HEK293T (cell line): ENCODE measurements at regions not wholly inside any gene's neighbourhood (a gene's known extent, or its start where the extent isn't known, plus 50 kb on each side); places are given as distances from the start of the nearest gene placed in this dataset.

Source experiments
- CTCF ChIA-PET: fragments of 350-600 bp; formaldehyde crosslinking; extraction: SDS; loops from one replicate; lab custom pipeline; 2021; ENCODE audit warnings: antibody characterized with exemption, inconsistent platforms; lab: Yijun Ruan, JAX
- POLR2A ChIA-PET: fragments of 350-600 bp; formaldehyde crosslinking; extraction: SDS; loops from one replicate; lab custom pipeline; 2020; ENCODE audit warnings: antibody characterized with exemption, inconsistent platforms; lab: Yijun Ruan, JAX
- DNase-seq: peaks from one replicate; pipeline ENCODE4 v3.0.0; 2012; ENCODE audit warnings: mixed read lengths; ENCODE audit errors: extremely low spot score
- ARNT ChIP-seq: fragments of 450-650 bp; IDR thresholded peaks from 2 replicates; pipeline ENCODE4 v1.6.1; 2017; ENCODE audit warnings: mild to moderate bottlenecking
- BHLHE40 ChIP-seq: fragments of 450-650 bp; IDR thresholded peaks from 2 replicates; pipeline ENCODE4 v1.6.1; 2016; ENCODE audit warnings: mild to moderate bottlenecking, moderate library complexity, borderline replicate concordance
- CTBP1 ChIP-seq: fragments of 450-650 bp; IDR thresholded peaks from 2 replicates; pipeline ENCODE4 v1.6.1; 2016; ENCODE audit warnings: borderline replicate concordance
- ELF4 ChIP-seq: fragments of 450-650 bp; IDR thresholded peaks from 2 replicates; pipeline ENCODE4 v1.6.1; 2017; ENCODE audit warnings: antibody characterized with exemption
- FOXA1 ChIP-seq: fragments of 450-650 bp; IDR thresholded peaks from 2 replicates; pipeline ENCODE4 v1.6.1; 2016; ENCODE audit warnings: mild to moderate bottlenecking
- FOXK2 ChIP-seq: fragments of 450-650 bp; IDR thresholded peaks from 2 replicates; pipeline ENCODE4 v1.6.1; 2016; ENCODE audit warnings: mild to moderate bottlenecking
- FOXM1 ChIP-seq: fragments of 450-650 bp; IDR thresholded peaks from 2 replicates; pipeline ENCODE4 v1.6.1; 2017; ENCODE audit warnings: mild to moderate bottlenecking, borderline replicate concordance
- HDGF ChIP-seq: fragments of 450-650 bp; IDR thresholded peaks from 2 replicates; pipeline ENCODE4 v1.6.1; 2017; ENCODE audit warnings: antibody characterized with exemption, borderline replicate concordance
- L3MBTL2 ChIP-seq: fragments of 450-650 bp; conservative IDR thresholded peaks from 2 replicates; pipeline ENCODE4 v1.6.1; 2016; ENCODE audit warnings: mild to moderate bottlenecking
- LEF1 ChIP-seq: fragments of 450-650 bp; IDR thresholded peaks from 2 replicates; pipeline ENCODE4 v1.6.1; 2017; ENCODE audit warnings: mild to moderate bottlenecking, borderline replicate concordance
- NFRKB ChIP-seq: fragments of 450-650 bp; IDR thresholded peaks from 2 replicates; pipeline ENCODE4 v1.6.1; 2016; ENCODE audit warnings: mild to moderate bottlenecking, moderate library complexity
- SP1 ChIP-seq: fragments of 450-650 bp; IDR thresholded peaks from 2 replicates; pipeline ENCODE4 v1.6.1; 2017
- SUZ12 ChIP-seq: fragments of 450-650 bp; IDR thresholded peaks from 2 replicates; pipeline ENCODE4 v1.6.1; 2016; ENCODE audit warnings: mild to moderate bottlenecking
- TARDBP ChIP-seq: fragments of 450-650 bp; IDR thresholded peaks from 2 replicates; pipeline ENCODE4 v1.6.1; 2016
- ZNF384 ChIP-seq: fragments of 450-650 bp; IDR thresholded peaks from 2 replicates; pipeline ENCODE4 v1.6.1; 2016
- TF ChIP-seq, protein P1 (sequence below): fragments of 450-650 bp; IDR thresholded peaks from 2 replicates; pipeline ENCODE4 v1.6.1; 2016

DNA sequence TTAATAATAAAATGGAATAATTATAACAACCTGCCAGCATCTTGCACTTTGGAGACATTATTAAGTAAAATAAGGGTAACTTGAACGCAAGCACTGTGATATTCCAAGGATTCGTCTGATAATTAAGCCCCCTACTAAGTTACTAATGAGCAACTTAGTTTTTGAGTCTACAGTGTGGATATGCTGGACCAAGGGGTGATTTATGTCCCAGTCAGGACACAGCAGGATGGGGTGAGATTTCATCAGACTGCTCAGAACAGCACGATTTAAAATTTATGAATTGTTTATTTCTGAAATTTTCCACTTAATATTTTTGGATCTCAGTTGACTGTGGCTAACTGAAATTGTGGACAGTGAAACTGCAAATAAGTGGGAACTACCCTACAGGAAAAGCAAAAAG is 182.8 kb upstream of the PHF14 start:
- POLR2A ChIA-PET, result no interaction called here

GRCh38 chr7:10793995-10794775 is 179.5 kb upstream of the PHF14 start:
- POLR2A ChIA-PET, result no interaction called here
- TF ChIP-seq L3MBTL2 (no peak), TARDBP (no peak), LEF1 (no peak), FOXM1 (no peak)
- TF ChIP-seq, protein P1, sequence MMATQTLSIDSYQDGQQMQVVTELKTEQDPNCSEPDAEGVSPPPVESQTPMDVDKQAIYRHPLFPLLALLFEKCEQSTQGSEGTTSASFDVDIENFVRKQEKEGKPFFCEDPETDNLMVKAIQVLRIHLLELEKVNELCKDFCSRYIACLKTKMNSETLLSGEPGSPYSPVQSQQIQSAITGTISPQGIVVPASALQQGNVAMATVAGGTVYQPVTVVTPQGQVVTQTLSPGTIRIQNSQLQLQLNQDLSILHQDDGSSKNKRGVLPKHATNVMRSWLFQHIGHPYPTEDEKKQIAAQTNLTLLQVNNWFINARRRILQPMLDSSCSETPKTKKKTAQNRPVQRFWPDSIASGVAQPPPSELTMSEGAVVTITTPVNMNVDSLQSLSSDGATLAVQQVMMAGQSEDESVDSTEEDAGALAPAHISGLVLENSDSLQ, result no peak
- DNase-seq, result no peak
- CTCF ChIA-PET, result no interaction called here

More for the DNA sequence above, 182.8 kb upstream of the PHF14 start:
- CTCF ChIA-PET, result no interaction called here
- no peak for DNase-seq
- TF ChIP-seq LEF1 (no peak), HDGF (no peak), TARDBP (no peak), L3MBTL2 (no peak), ELF4 (no peak), FOXM1 (no peak), FOXA1 (no peak), BHLHE40 (no peak), NFRKB (no peak), SUZ12 (no peak)
- TF ChIP-seq, protein P1, result no peak

- TF ChIP-seq NFRKB, result no peak
- TF ChIP-seq CTBP1, result no peak
- no peak for TF ChIP-seq ELF4
- no peak for TF ChIP-seq ARNT
- no peak for TF ChIP-seq FOXK2
- TF ChIP-seq, protein P1, result no peak
- TF ChIP-seq FOXA1, result no peak
- TF ChIP-seq FOXM1, result no peak
- POLR2A ChIA-PET, result no interaction called here
- CTCF ChIA-PET, result no interaction called here
- DNase-seq, result no peak
These were observed 176.5 kb upstream of the PHF14 start for GRCh38 chr7:10797157-10797556.

- CTCF ChIA-PET, result no interaction called here
- no peak for DNase-seq
- POLR2A ChIA-PET, result no interaction called here
- no peak for TF ChIP-seq TARDBP
- no peak for TF ChIP-seq FOXA1
- TF ChIP-seq ZNF384, result no peak
- TF ChIP-seq, protein P1, result no peak
- no peak for TF ChIP-seq NFRKB
- TF ChIP-seq FOXK2, result no peak
- TF ChIP-seq L3MBTL2, result no peak
- TF ChIP-seq ELF4, result no peak
- TF ChIP-seq SP1, result no peak
- TF ChIP-seq CTBP1, result no peak
- TF ChIP-seq BHLHE40, result no peak
- TF ChIP-seq SUZ12, result no peak
- no peak for TF ChIP-seq FOXM1
These were observed 175.6 kb upstream of the PHF14 start for GRCh38 chr7:10798044-10798443.

GRCh38 chr7:10799475-10799874 is 174.2 kb upstream of the PHF14 start:
- CTCF ChIA-PET, result no interaction called here
- no peak for DNase-seq
- TF ChIP-seq SUZ12 (no peak), ELF4 (no peak), SP1 (no peak), CTBP1 (no peak), NFRKB (no peak), HDGF (no peak), TARDBP (no peak)
- POLR2A ChIA-PET, result no interaction called here

GRCh38 chr7:10802011-10802410 is 171.7 kb upstream of the PHF14 start:
- POLR2A ChIA-PET, result no interaction called here
- DNase-seq, result no peak
- CTCF ChIA-PET, result no interaction called here
- TF ChIP-seq ZNF384 (no peak), ARNT (no peak), CTBP1 (no peak)
- TF ChIP-seq, protein P1, result no peak
